Transverse colon (tissue), 4 donors: ENCODE measurements at regions not wholly inside any gene's neighbourhood (a gene's known extent, or its start where the extent isn't known, plus 50 kb on each side); places are given as distances from the start of the nearest gene placed in this dataset.

Experiments
- DNase-seq: peaks from one replicate; pipeline ENCODE4 v3.0.0-alpha.2; 2019
- H3K27ac ChIP-seq, 4 donors: fragments of 200-600 bp; sonication (generic); 2 replicates each; pipeline ENCODE4 v1.5.1; 2016 to 2018; ENCODE audit warnings: inconsistent platforms in 4 of 4
- H3K27me3 ChIP-seq: fragments of 200-600 bp; sonication (generic); 2 replicates; pipeline ENCODE4 v1.5.1; 2017; ENCODE audit warnings: inconsistent platforms
- H3K36me3 ChIP-seq, 4 donors: fragments of 200-600 bp; sonication (generic); 2 replicates each; pipeline ENCODE4 v1.5.1; 2017 to 2019; ENCODE audit warnings: inconsistent platforms in 4 of 4
- H3K4me1 ChIP-seq, 4 donors: fragments of 200-600 bp; sonication (generic); 2 replicates each; pipeline ENCODE4 v1.5.1; 2017 to 2020; ENCODE audit warnings: inconsistent platforms in 4 of 4
- H3K4me3 ChIP-seq, 4 donors: fragments of 200-600 bp; sonication (generic); 1 replicate in 1 of 4; 2 replicates in 3 of 4; pipeline versions ENCODE4 v1.5.1 to v1.6.1; 2017 to 2019; ENCODE audit warnings: inconsistent platforms in 4 of 4
- H3K9me3 ChIP-seq, 2 donors: fragments of 200-600 bp; sonication (generic); 2 replicates each; pipeline ENCODE4 v1.5.1; 2017 to 2019; ENCODE audit warnings: inconsistent platforms in 2 of 2
- CTCF ChIP-seq, 5 experiments: fragments of 200-600 bp in 3 of 5; fragments of 450-650 bp in 2 of 5; sonication (generic) in 3 of 5; IDR thresholded peaks; 1 replicate in 2 of 5; 2 replicates in 3 of 5; pipeline ENCODE4 v1.5.1; 2016 to 2017; ENCODE audit warnings: antibody characterized with exemption in 5 of 5, inconsistent platforms in 3 of 5, mild to moderate bottlenecking in 2 of 5, moderate library complexity in 1 of 5
- EP300 ChIP-seq: sonication (generic); formaldehyde crosslinking; IDR thresholded peaks from one replicate; pipeline ENCODE4 v1.6.1; 2017; ENCODE audit warnings: antibody characterized with exemption, low read depth
- POLR2A ChIP-seq: fragments of 450-650 bp; IDR thresholded peaks from one replicate; pipeline ENCODE4 v1.6.1; 2016; ENCODE audit warnings: antibody characterized with exemption, mild to moderate bottlenecking, moderate library complexity
- POLR2AphosphoS5 ChIP-seq, 3 donors: sonication (generic); formaldehyde crosslinking; IDR thresholded peaks; one replicate each; pipeline ENCODE4 v1.6.1; 2016; ENCODE audit warnings: antibody characterized with exemption in 3 of 3
- WGBS, 2 donors: methylation state at CpG; one replicate each; pipeline ENCODE4 v1.1.5; 2018; ENCODE audit warnings: low coverage in 1 of 2; 5-methylcytosine and 5-hydroxymethylcytosine counted together
- in situ Hi-C, 4 donors: fragments of 200-750 bp; cut with MboI; loops; one replicate each; pipeline versions ENCODE4 v1.15.0 to v1.15.1; 2017; ENCODE audit warnings: low sequenced_read_pairs in 3 of 4, low pct_ligation_motif_present in 1 of 4, low pct_unique_long_range_greater_than_20kb in 1 of 4
- intact Hi-C: fragments of 100-400 bp; cut with DNase I; formaldehyde crosslinking; loops from one replicate; pipeline ENCODE4 v1.15.1; 2023; ENCODE audit warnings: low total_unique reads

GRCh38 chr7:22604246-22604645 is 104.3 kb upstream of the STEAP1B start:
- in situ Hi-C loops (no loop called here), intact Hi-C loops (no loop called here)
- H3K36me3 ChIP-seq, result no peaks in the 10 kb centered on the region
- H3K9me3 ChIP-seq, result no peaks in the 10 kb centered on the region
- H3K4me1 ChIP-seq, result peaks cover 0 to 6% (median 1%) of the 10 kb centered on the region in 4 donors
- 79% methylated on average over 2 of the region's 2 CpGs for WGBS, 2 donors
- DNase-seq, result no peak
- TF ChIP-seq EP300 (no peak), CTCF (IDR thresholded peaks at IDR 0.05) (no peak), POLR2AphosphoS5 (IDR thresholded peaks at IDR 0.05) (no peak), POLR2A (no peak)
- H3K27me3 ChIP-seq, result no peaks in the 10 kb centered on the region
- H3K4me3 ChIP-seq, result no peak overlapping the region
- no peak overlapping the region for H3K27ac ChIP-seq

- Histone ChIP-seq H3K36me3 (no peaks in the 10 kb centered on the region), H3K4me3 (no peak overlapping the region), H3K27ac (peak overlapping the region in 1 of 4 donors; percentile 9), H3K4me1 (peaks cover 0 to 6% (median 1%) of the 10 kb centered on the region in 4 donors), H3K9me3 (no peaks in the 10 kb centered on the region), H3K27me3 (no peaks in the 10 kb centered on the region)
- WGBS, 2 donors, result 71 to 82% methylated on average over 2 to 4 of the region's 4 CpGs
- DNase-seq, result no peak
- in situ Hi-C loops (no loop called here), intact Hi-C loops (no loop called here)
- no peak for TF ChIP-seq POLR2A
These were observed 102.0 kb upstream of the STEAP1B start for GRCh38 chr7:22601812-22602565.

GRCh38 chr7:22601408-22601807 is 101.4 kb upstream of the STEAP1B start:
- Histone ChIP-seq H3K27me3 (no peaks in the 10 kb centered on the region), H3K27ac (no peak overlapping the region), H3K36me3 (no peaks in the 10 kb centered on the region), H3K9me3 (no peaks in the 10 kb centered on the region), H3K4me1 (peaks cover 0 to 6% (median 1%) of the 10 kb centered on the region in 4 donors), H3K4me3 (no peak overlapping the region)
- no peak for TF ChIP-seq POLR2AphosphoS5 (IDR thresholded peaks at IDR 0.05)
- TF ChIP-seq CTCF (IDR thresholded peaks at IDR 0.05), result no peak
- no peak for TF ChIP-seq EP300
- no peak for TF ChIP-seq POLR2A
- intact Hi-C loops (no loop called here), in situ Hi-C loops (no loop called here)
- DNase-seq, result no peak

GRCh38 chr7:22601003-22601402 is 101.0 kb upstream of the STEAP1B start:
- TF ChIP-seq EP300 (no peak), CTCF (IDR thresholded peaks at IDR 0.05) (no peak), POLR2A (no peak), POLR2AphosphoS5 (IDR thresholded peaks at IDR 0.05) (no peak)
- no peak for DNase-seq
- Histone ChIP-seq H3K27ac (no peak overlapping the region), H3K9me3 (no peaks in the 10 kb centered on the region), H3K4me3 (no peak overlapping the region), H3K36me3 (no peaks in the 10 kb centered on the region), H3K4me1 (peaks cover 0 to 6% (median 1%) of the 10 kb centered on the region in 4 donors), H3K27me3 (no peaks in the 10 kb centered on the region)
- in situ Hi-C loops (no loop called here), intact Hi-C loops (no loop called here)
- WGBS, 2 donors, result 70 to 83% methylated on average over 4 to 5 of the region's 5 CpGs
